ENCODE measurements at regions not wholly inside any gene's neighbourhood (a gene's known extent, or its start where the extent isn't known, plus 50 kb on each side); places are given as distances from the start of the nearest gene placed in this dataset.
A peak's percentile ranks its signal among the peaks of the same experiment; 100 is the strongest.

GRCh38 chr4:126843492-126844067, 789.2 kb upstream of the INTU start:
- DNase-seq: no peak

GRCh38 chr4:126850286-126850685, 782.5 kb upstream of the INTU start:
- DNase-seq: peak in 1 of 3 donors; percentile 96

- DNase-seq: peak in 2 of 3 donors; percentile 17 to 53
These were observed 781.4 kb upstream of the INTU start for GRCh38 chr4:126851391-126851790.

GRCh38 chr4:126853715-126854114, 779.0 kb upstream of the INTU start:
- DNase-seq: no peak

GRCh38 chr4:126856906-126857305, 775.9 kb upstream of the INTU start:
- no peak for DNase-seq

- no peak for DNase-seq
These were observed 773.4 kb upstream of the INTU start for GRCh38 chr4:126859314-126859713.

- DNase-seq: no peak
These were observed 772.9 kb upstream of the INTU start for GRCh38 chr4:126859872-126860271.

- DNase-seq: no peak
These were observed 772.4 kb upstream of the INTU start for GRCh38 chr4:126860308-126860707.

GRCh38 chr4:126869967-126870366, 762.8 kb upstream of the INTU start:
- no peak for DNase-seq

- no peak for DNase-seq
These were observed 760.9 kb upstream of the INTU start for GRCh38 chr4:126871810-126872209.

- DNase-seq: no peak
These were observed 758.2 kb upstream of the INTU start for GRCh38 chr4:126874533-126874932.

- peak in 1 of 3 donors; percentile 51 for DNase-seq
These were observed 743.8 kb upstream of the INTU start for GRCh38 chr4:126888968-126889367.

GRCh38 chr4:126890383-126890782, 742.4 kb upstream of the INTU start:
- DNase-seq: peak in 1 of 3 donors; percentile 9

GRCh38 chr4:126890994-126891393, 741.8 kb upstream of the INTU start:
- DNase-seq: peak in 2 of 3 donors; percentile 14 to 16

- DNase-seq: no peak
These were observed 737.8 kb upstream of the INTU start for GRCh38 chr4:126894963-126895362.

GRCh38 chr4:126895988-126896570, 736.7 kb upstream of the INTU start:
- DNase-seq: no peak

- DNase-seq: no peak
These were observed 735.7 kb upstream of the INTU start for GRCh38 chr4:126897038-126897437.

GRCh38 chr4:126898815-126899214, 733.9 kb upstream of the INTU start:
- DNase-seq: no peak

- peak; percentile 68 to 91 (median 68) for DNase-seq
These were observed 733.4 kb upstream of the INTU start for GRCh38 chr4:126899331-126899801.

- no peak for DNase-seq
These were observed 726.3 kb upstream of the INTU start for GRCh38 chr4:126906466-126906865.

- no peak for DNase-seq
These were observed 725.4 kb upstream of the INTU start for GRCh38 chr4:126907389-126907788.

GRCh38 chr4:126916049-126916625, 716.6 kb upstream of the INTU start:
- peak; percentile 70 to 91 (median 75) for DNase-seq

- peak; percentile 86 to 94 (median 90) for DNase-seq
These were observed 716.1 kb upstream of the INTU start for GRCh38 chr4:126916626-126917140.

Measured in muscle of back (tissue), 3 donors.